Lung (tissue), 11 donors: ENCODE measurements at regions not wholly inside any gene's neighbourhood (a gene's known extent, or its start where the extent isn't known, plus 50 kb on each side); places are given as distances from the start of the nearest gene placed in this dataset.

Experiments
- ATAC-seq: fragments of 200-7000 bp; cut with Tn5 transposase; one replicate; pipeline ENCODE4 v1.9.1; 2020; ENCODE audit warnings: moderate number of reproducible peaks; ENCODE audit not compliant: insufficient read depth, low FRiP score
- DNase-seq, 3 donors: peaks; one replicate each; pipeline ENCODE4 v3.0.0-alpha.2; 2013 to 2017
- H3K27ac ChIP-seq, 2 donors: one replicate each; pipeline ENCODE4 v1.5.1; 2013; ENCODE audit warnings: mild to moderate bottlenecking in 2 of 2, moderate library complexity in 2 of 2, control low read depth in 1 of 2, inconsistent platforms in 1 of 2, low read depth in 1 of 2, low read length in 1 of 2
- H3K27me3 ChIP-seq, 3 donors: one replicate each; pipeline ENCODE4 v1.5.1; 2013; ENCODE audit warnings: low read length in 2 of 3; ENCODE audit not compliant: control insufficient read depth in 3 of 3, insufficient read depth in 3 of 3
- H3K36me3 ChIP-seq, 4 donors: one replicate each; pipeline ENCODE4 v1.5.1; 2013; ENCODE audit warnings: low read length in 4 of 4, mild to moderate bottlenecking in 1 of 4, moderate library complexity in 1 of 4; ENCODE audit not compliant: control insufficient read depth in 4 of 4, insufficient read depth in 4 of 4
- H3K4me1 ChIP-seq, 5 donors: one replicate each; pipeline ENCODE4 v1.5.1; 2013; ENCODE audit warnings: low read length in 5 of 5, mild to moderate bottlenecking in 2 of 5, moderate library complexity in 1 of 5; ENCODE audit not compliant: control insufficient read depth in 5 of 5, insufficient read depth in 5 of 5
- H3K4me3 ChIP-seq: one replicate; pipeline ENCODE4 v1.5.1; 2013; ENCODE audit warnings: mild to moderate bottlenecking, control low read depth, moderate library complexity
- H3K9ac ChIP-seq, 2 donors: one replicate each; pipeline ENCODE4 v1.5.1; 2013; ENCODE audit warnings: low read length in 2 of 2, control low read depth in 1 of 2; ENCODE audit not compliant: insufficient read depth in 1 of 2
- H3K9me3 ChIP-seq, 4 donors: one replicate each; pipeline ENCODE4 v1.5.1; 2013; ENCODE audit warnings: low read length in 3 of 4, mild to moderate bottlenecking in 1 of 4, moderate library complexity in 1 of 4; ENCODE audit not compliant: control insufficient read depth in 4 of 4, insufficient read depth in 3 of 4
- CTCF ChIP-seq: IDR thresholded peaks from 2 replicates; pipeline ENCODE4 v1.5.1; 2012; ENCODE audit warnings: mild to moderate bottlenecking; ENCODE audit errors: control extremely low read depth, extremely low read depth
- WGBS, 2 donors: extraction: QIAGEN DNeasy Blood & Tissue Kit; methylation state at CpG; one replicate each; pipeline ENCODE4 v1.1.7; 2013; 5-methylcytosine and 5-hydroxymethylcytosine counted together
- donor health status: control.
- donor health status: control.
- donor health status: Bipolar disorder and iron deficiency.
- donor health status: healthy.
- donor health status: DM: yes; HTN: yes; CAD: no.

GRCh38 chr13:21997726-21998125 is 326.9 kb downstream of the FGF9 start:
- DNase-seq (no peak), ATAC-seq (no peak)
- TF ChIP-seq CTCF: no peak
- Histone ChIP-seq H3K36me3 (no peaks in the 10 kb centered on the region), H3K4me3 (no peak overlapping the region), H3K9me3 (no peaks in the 10 kb centered on the region), H3K27me3 (no peaks in the 10 kb centered on the region), H3K9ac (no peak overlapping the region), H3K4me1 (no peaks in the 10 kb centered on the region), H3K27ac (no peak overlapping the region)
- WGBS, 2 donors: 83 to 86% methylated on average over 2 of the region's 2 CpGs

GRCh38 chr13:21998279-21998990 is 327.6 kb downstream of the FGF9 start:
- ATAC-seq (no peak), DNase-seq (no peak)
- WGBS, 2 donors: 56 to 59% methylated on average over 12 of the region's 12 CpGs

DNA sequence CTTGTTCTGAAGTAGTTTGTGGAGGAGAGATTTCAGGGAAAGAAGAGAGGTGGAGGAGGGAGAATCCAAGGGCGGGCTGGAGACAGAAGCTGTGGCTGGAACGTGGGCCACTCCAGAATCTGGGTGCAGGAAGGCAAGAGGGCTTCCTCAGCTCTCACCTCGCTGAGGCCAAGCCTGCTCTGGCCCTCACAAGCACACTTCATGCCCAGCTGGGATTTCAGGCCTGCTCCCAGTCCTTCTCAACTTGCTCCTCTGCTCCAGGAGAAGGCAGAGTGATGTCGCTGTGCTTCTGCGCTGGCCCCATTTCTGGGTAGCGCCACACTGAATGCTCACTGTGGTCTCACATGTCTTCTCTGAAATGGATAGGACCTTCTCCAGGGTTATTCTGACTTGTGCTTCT is 328.8 kb downstream of the FGF9 start:
- 82% methylated on average over 6 of the region's 6 CpGs for WGBS, 2 donors
- no peaks in the 10 kb centered on the region for H3K36me3 ChIP-seq
- no peak for TF ChIP-seq CTCF
- H3K4me3 ChIP-seq: no peak overlapping the region
- H3K9me3 ChIP-seq: no peaks in the 10 kb centered on the region
- no peaks in the 10 kb centered on the region for H3K4me1 ChIP-seq
- H3K9ac ChIP-seq: no peak overlapping the region
- DNase-seq: no peak
- no peaks in the 10 kb centered on the region for H3K27me3 ChIP-seq
- ATAC-seq: no peak
- H3K27ac ChIP-seq: no peak overlapping the region

More at GRCh38 chr13:21998279-21998990, 327.6 kb downstream of the FGF9 start:
- H3K36me3 ChIP-seq: no peaks in the 10 kb centered on the region
- no peak overlapping the region for H3K27ac ChIP-seq
- no peaks in the 10 kb centered on the region for H3K27me3 ChIP-seq
- no peak for TF ChIP-seq CTCF
- no peaks in the 10 kb centered on the region for H3K9me3 ChIP-seq
- no peaks in the 10 kb centered on the region for H3K4me1 ChIP-seq
- no peak overlapping the region for H3K9ac ChIP-seq
- H3K4me3 ChIP-seq: no peak overlapping the region

DNA sequence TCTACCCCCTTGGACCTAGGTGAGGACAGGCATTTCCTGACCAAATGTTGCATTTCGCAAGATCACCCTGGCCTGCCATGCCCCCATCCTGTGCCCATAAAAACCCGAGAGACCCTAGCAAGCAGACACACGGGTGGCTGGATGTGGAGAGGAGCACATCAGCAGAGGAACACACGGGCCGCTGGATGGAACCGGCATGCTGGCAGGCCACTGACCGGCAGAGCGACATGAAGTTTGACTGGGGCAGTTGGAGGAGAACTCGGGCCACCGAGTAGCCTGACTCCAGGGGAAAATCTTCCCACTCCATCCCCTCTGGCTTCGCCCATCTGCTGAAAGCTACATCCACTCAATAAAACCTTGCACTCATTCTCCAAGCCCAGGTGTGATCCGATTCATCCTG is 329.3 kb downstream of the FGF9 start:
- ATAC-seq: no peak
- Histone ChIP-seq H3K27ac (no peak overlapping the region), H3K27me3 (no peaks in the 10 kb centered on the region), H3K36me3 (no peaks in the 10 kb centered on the region), H3K4me3 (no peak overlapping the region), H3K9ac (no peak overlapping the region), H3K4me1 (no peaks in the 10 kb centered on the region), H3K9me3 (no peaks in the 10 kb centered on the region)
- no peak for TF ChIP-seq CTCF
- no peak for DNase-seq
- 85 to 88% methylated on average over 12 of the region's 12 CpGs for WGBS, 2 donors
